Activated CD4-positive, alpha-beta T cell treated with anti-CD3 and anti-CD28 coated beads, Interleukin-2, Interleukin-6, amounts not matched to agents 100 ng/mL and 50 ng/mL, durations not matched to agents 16 hours and 8 hours (primary cell): ENCODE measurements at regions not wholly inside any gene's neighbourhood (a gene's known extent, or its start where the extent isn't known, plus 50 kb on each side); places are given as distances from the start of the nearest gene placed in this dataset.
"Not testable (repeated sequence)": the region's sequence is repeated elsewhere in the genome, so short reads cannot be mapped to it uniquely, and the experiment has no call there.

Experiments used
- DNase-seq: peaks from one replicate; pipeline ENCODE4 v3.0.0-alpha.2; 2020

DNA sequence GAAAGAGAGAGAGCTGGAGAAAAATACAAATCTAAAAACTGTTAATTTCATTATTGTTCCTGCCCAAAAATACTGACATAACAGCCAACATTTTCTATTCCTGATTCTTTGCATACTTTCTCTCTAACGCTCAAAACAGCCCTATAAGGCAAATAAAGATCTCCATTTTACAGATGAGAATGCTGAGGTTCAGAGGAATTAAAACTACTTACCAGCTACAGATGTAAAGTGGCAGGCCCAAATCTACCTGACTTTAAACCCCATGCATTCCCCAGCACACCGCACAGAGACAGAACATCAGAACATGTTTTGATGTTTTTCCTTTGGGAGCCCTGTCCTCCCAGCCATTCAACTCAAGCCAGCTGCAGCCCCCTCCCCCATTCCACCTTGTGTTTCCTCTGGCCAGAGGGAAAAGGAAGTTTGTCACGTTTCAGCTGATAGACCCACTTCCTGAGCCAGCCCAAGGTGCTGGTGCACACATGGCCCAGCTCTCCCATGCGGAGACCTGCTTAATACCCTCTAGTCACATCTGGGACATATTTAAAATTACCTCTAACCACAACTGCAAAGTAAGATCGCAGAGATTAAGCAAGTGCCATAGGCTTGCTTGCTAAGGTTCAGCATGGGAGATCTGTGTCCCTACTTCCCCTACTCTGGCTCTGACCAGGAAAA, 133.1 kb upstream of the NFIA start:
- DNase-seq: no peak

DNA sequence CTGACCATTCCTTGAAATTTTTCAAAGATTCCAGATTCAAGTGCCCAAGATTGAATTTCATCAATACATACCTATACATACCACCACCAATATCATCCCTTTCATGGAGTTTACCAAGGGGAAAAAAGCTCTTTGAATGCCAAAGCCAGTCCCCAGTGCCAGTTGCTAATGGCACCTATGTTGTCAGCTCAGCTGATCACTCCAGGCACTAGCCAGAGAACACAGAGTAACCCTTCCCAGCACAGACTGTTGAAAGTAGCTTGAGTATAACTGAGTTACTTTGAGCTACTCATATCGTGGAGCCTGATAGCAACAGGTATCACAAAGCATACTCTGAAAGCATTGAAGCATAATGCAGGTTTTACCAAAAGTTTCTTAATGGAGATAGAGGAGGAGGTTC, 133.9 kb upstream of the NFIA start:
- DNase-seq: no peak

DNA sequence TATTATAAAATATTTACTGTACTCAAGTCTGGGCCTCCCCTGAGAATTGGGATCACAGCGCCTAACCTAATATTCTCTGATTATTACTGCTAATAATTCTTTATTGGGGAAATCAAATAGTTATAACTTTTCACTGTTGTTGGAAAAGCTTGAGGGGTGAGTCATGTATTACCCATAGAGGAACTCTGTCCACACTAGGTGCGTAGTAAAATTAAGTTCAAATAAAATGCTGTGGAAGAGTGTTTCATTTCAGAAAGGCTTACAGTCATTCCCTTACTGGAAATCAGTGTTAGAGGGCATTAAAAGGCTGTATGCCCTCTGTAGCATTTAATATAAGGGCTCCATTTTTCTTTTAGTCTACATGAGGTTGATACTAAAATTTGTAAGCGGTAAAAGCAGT, 135.0 kb upstream of the NFIA start:
- DNase-seq: no peak

DNA sequence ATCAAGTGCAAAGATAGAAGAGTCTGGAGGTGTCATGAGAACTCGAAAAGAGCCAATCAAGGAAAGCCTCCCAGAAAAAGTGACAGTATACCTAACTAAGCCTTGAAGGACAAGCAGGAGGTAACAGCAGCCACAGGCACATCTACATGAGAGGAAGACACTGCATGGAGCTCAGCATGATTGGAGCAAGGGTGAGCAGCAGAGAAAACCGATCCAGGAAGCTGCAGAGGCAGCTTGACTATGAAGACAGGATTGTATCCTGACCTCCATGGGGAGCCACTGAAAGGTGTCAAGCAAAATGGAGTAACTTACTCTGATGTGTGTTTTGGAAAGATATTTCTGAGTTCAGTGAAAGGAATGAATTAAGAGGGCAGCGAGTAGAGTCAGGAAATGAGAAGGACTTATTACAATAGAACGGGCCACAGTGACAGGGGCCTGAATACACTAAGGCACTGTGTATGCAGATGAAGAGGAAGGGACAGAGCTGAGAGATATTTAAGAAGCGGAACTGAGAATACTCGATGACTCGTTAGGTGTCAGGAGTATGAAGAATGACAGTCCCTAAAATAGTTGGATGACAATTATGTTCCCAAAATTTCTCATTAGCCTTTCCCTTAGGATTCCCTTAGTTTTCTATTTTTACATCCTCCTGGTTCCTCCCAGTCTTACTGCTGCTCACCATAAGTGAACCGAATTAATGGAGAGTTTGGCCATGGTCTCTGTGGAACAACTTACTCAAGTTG, 139.3 kb upstream of the NFIA start:
- no peak for DNase-seq

DNA sequence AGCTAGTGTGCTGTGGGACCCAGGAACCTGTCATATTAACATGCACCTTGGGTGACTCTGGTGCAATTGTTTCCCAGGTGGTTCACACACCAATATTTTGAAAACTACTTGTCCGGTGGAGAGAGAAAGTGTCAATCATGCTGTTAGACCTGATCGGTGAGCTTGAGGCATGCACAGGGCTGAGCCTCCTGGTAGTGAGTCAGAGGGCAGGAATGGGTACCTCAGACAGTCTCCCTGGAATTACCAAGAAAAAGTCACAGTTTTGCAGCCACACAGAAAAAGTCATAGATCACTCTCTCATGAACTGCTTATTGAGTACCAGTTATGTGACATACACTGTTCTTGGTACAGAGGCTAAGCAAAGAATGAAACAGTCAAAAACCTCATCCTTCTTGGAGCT, 140.1 kb upstream of the NFIA start:
- DNase-seq: no peak

DNA sequence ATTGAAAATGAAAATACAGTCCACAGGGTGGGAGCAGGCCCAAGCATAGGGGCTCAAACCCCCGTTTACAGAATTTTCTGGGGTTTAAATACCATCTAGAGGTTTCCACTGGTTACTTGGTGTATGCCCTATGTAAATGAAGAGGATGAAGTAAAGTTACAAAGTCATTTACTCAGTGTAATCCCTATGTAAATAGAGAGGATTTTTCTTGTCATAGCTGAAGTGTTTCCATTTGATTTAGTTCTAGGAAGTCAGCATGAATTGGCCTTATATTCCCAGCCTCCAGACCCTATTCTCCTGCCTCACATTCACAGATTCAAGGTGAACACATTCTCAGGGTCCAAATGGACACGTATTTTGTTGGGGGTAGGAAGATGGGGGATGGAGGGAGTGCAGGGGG, 141.7 kb upstream of the NFIA start:
- not testable (repeated sequence) for DNase-seq

DNA sequence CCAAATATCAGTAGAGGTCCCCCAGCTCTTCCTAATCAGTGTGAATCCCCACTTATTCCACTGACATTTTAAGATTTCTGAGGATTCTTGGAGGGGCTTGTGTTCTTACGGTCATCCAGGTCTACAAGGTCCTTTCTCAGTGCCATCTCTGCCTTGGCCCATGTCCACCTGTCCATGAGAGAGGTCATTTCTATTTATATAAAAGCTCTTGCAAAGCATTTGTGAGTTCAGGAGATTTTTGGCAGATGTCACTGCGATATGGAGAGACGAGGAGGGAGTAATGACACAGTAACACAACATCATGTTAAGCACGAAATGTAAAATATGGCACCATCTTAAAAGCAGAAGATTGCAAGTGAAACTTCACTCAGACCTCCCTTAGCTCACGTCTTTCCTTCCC, 144.6 kb upstream of the NFIA start:
- DNase-seq: no peak

DNA sequence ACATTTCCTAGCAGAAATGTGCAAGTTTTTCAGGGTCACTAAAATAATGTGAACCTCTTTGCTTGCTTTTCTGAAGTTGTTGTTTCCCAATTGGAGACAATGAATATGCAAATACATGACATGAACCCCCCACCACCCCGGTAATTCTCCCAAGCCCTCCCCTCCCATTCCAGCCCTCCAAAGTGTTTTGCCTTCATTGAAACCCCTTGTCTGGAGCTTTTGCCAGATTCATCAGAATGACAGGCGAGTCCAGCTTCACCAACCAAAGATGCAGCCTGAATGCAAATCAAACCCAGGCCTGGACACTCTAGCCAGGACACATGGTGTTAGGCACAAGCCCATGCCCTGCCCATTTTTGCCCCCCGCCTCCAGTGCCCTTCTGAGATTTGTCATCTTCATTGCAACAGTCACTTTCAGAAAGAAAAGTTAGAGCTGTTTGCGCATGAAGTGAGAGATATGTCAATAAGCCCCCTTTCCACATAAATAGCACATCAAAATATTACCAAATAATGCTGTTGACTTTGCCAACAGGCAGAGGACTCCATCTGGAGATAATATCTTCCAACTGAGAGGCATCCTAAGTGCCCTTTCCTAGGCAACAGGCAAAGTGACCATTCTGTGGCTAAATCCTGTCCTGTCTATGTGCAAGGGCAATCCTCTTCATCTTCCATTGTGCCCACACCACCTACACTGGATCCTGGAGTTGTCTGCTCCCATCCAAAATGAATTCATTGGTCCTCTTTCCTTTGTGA, 145.6 kb upstream of the NFIA start:
- DNase-seq: no peak

DNA sequence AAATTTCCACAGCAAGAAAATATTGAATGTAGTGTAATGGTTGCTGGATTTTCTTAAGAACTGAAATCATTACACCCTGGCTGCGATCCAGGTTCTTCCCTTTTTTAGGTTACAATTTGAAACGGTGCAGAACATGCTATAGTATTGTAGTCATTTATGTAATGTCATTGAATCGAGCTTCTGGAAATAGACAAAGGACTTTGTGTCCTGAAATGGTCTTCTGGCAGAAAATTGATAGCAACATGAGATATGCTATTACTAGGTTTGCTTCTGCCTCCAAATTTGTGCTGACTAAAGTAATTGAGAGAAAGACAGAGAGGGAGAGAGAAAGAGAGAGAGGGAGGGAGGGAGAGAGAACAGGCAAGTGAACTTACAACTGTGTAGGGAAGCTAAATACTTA, 146.2 kb upstream of the NFIA start:
- DNase-seq: no peak

DNA sequence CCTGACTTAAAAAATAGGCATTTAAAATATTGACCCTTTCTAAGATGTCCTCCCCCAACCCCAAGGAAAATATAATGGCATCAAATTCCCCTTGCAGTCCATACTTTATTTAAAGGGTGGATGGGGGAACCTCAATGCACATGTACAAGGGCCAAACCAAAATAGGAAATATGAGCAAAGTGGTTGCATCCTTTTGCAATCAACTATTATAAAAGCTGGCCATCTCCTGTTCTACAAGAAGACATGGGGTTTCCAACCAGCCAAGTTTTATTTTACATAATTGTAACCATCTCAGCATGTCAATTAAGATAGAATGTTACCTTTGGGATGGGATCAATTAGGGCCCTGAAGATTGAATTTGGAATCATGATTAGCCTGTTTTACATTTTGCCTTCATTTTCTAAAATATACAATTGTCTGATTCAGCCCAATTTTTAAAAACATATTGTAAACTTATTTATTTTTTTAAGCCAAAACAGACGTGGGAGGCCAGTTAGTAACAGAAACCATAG, 146.7 kb upstream of the NFIA start:
- no peak for DNase-seq

DNA sequence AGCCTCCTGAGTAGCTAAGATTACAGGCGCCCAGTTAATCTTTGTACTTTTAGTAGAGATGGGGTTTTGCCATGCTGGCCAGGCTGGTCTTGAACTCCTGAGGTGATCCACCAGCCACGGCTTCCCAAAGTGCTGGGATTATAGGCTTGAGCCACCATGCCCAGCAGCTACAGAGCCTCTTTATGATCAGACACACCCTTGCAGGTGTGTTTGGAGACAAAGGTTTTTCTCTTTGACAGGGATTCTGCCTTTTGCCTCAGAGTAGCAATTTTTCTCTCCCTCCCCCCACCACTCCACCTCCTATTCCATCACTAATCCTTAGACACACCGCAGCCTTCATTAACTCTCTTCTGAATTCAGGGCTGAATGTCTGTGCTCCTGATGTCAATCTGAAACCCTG, 152.2 kb upstream of the NFIA start:
- no peak for DNase-seq

DNA sequence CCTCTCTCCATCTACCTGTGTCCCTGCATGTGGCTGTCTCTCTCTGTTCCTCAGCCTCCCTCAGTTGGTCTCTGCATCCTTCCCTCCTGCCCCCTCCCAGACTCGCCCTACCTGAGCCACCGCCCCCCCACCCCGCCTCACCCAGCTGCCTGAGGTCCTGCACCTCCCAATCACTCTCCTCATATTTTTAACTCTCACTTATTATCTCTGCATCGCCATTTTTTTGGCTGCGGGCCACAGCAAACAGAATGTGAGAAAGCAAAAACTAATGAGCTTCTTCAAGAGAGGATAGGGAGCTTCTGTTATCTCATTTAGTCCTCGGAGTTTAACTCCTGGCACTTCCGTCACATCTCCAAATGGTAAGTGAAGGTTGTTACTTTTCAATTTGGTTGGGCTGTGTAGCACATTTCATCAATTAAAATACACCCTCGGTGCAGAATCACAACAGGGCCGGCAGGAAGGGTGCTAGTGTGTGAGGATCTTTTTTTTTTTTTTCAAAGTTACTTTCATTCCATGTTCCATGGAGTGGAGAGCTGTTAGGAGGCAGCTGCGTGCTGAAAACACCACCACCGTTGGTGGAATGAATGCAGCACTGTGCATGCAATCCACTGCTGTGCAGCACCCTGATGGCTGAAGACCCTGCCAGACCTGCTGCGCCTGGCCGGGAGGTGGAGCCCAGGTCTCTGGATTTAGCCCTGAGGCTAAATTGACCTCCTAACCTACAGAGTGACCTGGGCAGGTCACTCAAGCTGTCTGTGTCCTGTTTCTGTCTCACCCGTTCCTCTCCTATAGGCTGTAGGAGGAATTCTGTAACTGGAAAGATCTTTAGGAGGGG, 157.2 kb upstream of the NFIA start:
- DNase-seq: no peak

DNA sequence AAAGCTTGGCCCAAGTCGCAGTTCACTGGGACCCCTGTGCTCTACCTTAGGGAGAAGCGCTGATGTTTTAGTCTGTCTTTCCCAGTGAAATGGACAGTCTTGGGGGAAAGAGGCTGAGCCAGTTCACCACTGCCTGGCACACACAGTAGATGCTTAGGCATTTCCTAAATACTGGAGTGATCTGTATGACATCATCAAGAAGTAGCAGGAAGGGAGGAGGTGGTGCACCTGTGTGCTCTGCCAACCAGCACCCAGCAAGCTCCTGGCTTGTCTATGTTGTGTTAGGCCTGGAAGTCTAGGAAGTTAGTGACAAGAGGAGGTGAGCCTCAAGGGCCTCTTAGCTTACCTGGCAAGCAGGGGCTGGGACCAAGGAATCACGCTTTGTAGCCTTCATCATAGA, 158.2 kb upstream of the NFIA start:
- DNase-seq: no peak

DNA sequence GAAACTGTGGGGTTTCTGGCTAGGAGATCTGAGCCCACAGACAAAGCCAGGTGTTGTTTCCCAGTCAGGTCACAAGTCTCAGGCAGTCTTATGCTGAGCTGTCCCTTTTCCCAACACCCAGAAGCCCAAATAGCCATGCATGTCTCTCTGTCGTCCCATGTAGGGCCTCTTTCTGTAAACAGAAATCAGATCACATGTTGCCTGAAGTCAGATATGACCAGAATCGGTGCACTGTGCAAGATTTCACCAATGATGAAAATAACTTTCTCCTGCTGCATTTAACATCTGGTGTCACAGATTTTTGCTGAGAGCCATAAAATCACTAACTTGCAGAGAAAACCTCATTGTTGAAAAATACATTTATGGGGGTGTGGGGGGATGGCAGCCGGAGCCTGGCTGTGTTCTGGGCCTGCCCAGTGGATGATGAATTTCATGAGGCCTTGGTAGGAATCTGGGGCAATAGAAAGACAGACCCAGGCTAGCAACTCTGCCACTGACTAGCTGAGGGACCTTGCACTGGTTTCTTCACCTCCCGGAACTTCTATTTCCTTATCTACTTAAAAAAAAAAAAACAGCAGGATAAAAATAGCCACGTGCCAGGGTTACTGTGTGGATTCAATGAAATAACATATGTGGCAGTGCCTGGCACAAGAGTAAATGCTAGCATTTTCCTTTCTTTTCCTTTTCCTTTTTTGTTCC, 158.8 kb upstream of the NFIA start:
- DNase-seq: no peak

DNA sequence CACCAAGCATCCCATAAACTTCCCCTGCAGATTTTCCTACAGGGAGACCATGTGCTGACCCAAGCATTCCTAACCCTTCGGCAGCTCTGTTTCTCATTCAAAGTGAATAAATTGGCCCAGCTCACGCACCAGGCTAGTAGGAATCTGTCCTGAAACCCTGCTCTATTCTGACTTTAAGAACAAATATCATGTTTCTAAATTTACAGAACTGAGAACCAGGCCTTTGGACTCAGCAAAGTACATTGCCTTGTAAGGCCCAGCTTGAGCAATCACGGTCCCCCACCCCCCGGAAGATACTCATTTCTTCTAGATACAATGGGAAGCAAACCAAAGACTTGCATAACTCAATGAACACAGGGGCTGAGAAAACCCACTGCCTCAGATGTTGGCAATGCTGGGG, 160.1 kb upstream of the NFIA start:
- no peak for DNase-seq

DNA sequence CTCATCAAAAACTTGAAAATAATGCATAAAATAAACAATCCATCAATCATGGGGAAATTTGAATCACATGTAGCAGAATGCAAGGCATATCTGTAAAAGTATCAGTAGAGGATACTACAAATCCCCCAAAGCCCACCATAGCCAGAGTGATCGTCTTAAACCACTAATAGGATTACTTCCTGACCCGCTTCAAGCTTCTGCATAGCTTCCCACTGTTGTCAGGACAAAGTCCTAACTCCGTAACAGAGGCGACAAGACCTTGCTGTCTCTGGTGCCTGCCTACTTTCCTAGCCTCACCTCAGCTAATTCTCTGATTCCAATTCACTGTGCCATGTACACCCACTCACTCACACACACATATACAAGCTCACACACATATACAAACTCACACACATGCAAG, 161.2 kb upstream of the NFIA start:
- no peak for DNase-seq

DNA sequence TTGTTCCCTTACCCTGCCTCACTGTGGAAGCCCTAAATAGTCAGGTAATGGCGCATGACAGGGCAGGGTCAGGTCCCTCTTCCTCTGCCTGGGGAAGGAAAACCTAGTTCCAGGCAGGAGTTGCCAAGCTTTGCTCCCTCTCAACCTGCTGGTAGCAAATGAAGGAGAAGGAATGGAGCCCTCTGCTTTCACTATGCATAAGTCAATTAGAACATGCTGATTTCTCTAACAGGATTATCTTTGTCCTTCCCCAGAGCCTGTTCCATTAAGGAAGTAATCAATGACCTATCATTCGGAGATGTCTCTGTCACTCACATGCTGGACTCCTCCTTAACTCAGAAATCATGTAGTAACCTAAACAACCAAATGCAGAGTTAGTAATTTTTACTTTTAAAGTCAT, 161.8 kb upstream of the NFIA start:
- no peak for DNase-seq

DNA sequence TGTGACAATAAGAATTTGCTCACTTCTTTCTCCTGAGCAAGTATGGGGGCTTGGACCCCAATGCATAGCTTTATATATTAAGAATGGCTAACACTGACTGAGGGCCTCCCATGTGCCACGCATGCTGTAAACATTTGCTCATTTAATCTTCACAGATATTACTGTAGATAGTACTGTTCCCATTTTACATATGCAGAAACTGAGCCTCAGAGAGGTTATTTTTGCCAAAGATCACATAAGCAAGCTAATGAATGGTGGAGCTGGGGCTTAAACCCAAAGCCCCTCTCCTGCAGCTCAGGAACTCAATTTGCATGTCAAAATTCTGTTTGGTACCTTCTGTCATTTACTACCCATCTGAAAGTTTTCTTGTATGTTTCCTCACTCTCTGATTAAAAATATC, 163.5 kb upstream of the NFIA start:
- DNase-seq: no peak

DNA sequence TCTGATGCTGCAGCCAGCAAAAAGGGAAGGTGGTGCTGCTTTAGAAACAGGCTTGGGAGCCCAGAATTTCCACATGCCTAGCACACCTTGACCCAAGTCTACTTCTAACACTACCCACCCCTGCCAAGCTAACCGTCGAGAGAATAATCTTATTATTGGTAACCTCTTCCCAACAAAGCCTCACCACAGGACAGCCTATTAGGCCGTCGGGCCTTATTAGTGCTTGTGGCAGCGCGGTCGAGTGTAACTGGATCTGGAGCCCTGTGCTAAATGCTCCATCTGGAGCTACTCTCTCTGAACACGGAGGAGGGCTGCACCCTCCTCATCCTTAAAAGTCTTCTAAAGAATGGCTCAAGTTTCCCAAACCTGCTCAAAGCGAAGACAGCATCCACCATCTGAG, 165.5 kb upstream of the NFIA start:
- no peak for DNase-seq

DNA sequence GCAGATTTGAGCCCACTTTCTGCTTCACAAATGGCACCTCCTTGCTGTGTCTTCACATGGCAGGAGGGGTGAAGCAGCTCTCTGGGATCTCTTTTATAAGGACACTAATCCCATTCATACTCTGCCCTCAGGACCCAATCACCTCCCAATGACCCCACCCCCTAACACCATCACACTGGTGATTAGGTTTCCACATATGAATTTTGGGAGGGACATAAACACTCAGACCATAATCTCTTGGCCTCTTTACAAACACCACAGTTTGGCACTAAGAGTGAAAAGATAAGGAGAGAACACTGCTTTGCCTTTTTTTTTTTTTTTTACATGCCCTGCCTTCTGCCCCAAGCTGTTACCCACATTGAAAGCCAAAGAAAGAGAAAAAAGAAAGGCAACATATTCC, 166.2 kb upstream of the NFIA start:
- no peak for DNase-seq

DNA sequence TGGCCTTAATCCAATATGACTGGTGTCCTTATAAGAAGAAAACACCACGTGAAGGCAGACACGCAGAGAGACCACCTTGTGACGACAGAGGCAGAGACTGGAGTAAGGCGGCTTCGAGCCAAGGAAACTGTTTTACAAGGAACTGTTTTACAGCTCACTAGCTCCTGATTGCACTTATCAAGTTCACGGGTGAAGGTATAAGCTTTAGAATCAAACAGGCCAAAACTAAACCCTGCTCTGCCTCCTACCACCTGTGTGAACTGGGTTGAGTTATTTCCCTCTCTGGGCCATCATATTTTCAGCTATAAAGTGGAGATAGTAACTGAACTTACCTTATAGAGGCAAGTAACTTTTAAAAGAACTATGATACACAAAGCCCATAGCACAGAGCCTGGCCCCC, 166.9 kb upstream of the NFIA start:
- DNase-seq: no peak

DNA sequence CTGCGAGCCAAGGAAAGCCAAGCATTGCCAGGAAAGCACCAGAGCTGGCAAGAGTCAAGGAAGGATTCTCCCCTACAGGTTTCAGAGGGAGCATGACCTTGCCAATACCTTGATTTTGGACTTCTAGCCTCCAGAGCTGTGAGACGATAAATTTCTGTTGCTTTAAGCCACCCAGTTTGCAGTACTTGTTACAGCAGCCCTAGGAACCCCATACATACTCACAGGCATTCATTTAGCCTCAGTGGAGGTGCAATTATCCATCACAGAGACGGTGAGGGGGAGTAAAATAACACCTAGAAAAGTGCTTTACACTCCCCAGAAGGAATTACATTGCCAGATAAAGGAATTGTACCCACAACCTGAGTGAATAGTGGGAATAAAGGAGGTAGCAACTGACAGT, 167.4 kb upstream of the NFIA start:
- no peak for DNase-seq

DNA sequence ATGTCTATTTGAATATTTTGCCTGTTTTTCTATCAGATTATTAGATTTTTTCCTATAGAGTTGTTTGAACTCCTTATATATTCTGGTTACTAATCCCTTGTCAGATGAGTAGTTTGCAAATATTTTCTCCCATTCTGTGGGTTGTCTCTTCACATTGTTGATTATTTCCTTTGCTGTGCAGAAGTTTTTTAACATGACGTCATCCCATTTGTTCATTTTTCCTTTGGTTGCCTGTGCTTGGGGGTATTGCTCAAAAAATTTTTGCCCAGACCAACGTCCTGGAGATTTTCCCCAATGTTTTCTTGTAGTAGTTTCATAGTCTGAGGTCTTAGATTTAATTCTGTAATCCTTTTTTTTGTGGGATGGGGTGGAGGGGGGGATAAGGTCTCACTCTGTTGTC, 168.7 kb upstream of the NFIA start:
- not testable (repeated sequence) for DNase-seq
